ENCODE measurements at regions not wholly inside any gene's neighbourhood (a gene's known extent, or its start where the extent isn't known, plus 50 kb on each side); places are given as distances from the start of the nearest gene placed in this dataset.

DNA sequence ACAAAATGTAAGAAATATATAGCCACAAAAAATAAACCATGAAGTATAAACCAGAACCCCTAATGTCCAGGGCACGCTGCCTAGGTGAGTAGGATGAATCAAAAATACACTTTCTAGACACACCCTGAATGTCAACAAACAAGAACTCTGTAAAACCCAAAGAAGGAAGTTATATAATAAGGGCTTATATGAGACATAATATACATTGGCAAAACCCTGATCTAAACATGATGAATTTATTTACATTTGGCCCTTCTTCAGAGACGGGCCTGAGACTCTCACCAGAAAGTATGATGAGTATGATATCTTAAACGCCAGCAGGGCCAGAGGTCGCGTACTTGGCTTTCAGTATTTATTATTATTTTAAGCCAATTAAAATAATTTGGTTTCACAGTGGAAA, 125.1 kb upstream of the FST start:
- DNase-seq (no peak), ATAC-seq (ENCODE audit: low FRiP score in 2 of 2) (no peak)
- H3K27ac ChIP-seq = no peak overlapping the region
- peaks cover 0 to 4% (median 0%) of the 10 kb centered on the region in 4 donors for H3K4me1 ChIP-seq
- no peaks in the 10 kb centered on the region for H3K9me3 ChIP-seq
- TF ChIP-seq, protein P1, sequence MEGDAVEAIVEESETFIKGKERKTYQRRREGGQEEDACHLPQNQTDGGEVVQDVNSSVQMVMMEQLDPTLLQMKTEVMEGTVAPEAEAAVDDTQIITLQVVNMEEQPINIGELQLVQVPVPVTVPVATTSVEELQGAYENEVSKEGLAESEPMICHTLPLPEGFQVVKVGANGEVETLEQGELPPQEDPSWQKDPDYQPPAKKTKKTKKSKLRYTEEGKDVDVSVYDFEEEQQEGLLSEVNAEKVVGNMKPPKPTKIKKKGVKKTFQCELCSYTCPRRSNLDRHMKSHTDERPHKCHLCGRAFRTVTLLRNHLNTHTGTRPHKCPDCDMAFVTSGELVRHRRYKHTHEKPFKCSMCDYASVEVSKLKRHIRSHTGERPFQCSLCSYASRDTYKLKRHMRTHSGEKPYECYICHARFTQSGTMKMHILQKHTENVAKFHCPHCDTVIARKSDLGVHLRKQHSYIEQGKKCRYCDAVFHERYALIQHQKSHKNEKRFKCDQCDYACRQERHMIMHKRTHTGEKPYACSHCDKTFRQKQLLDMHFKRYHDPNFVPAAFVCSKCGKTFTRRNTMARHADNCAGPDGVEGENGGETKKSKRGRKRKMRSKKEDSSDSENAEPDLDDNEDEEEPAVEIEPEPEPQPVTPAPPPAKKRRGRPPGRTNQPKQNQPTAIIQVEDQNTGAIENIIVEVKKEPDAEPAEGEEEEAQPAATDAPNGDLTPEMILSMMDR (IDR thresholded peaks at IDR 0.05) = no peak
- TF ChIP-seq EP300 (IDR thresholded peaks at IDR 0.05) (no peak), POLR2AphosphoS5 (IDR thresholded peaks at IDR 0.05) (no peak)
- WGBS, 2 donors = 60 to 62% methylated on average over 5 of the region's 5 CpGs
- H3K4me3 ChIP-seq = no peak overlapping the region
- H3K36me3 ChIP-seq = no peaks in the 10 kb centered on the region
- no peaks in the 10 kb centered on the region for H3K27me3 ChIP-seq

DNA sequence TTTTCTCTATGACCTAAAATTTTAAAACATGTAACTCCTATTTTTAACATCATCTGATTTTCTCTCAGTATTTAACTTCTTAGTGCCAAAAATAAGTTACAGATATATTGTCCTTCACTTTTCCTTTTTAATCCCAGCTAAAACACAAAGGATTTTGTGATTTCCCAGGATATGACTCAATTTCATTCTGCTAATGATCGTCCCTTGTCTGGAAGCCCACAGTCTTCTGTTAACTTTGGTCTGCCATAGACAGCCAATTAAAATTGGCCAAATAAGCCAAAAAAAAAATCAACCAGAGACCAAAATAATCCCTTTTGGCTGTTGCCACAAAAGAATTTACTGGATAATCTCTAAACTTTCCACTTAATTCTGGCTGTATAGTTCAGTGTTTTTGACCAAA, 124.5 kb upstream of the FST start:
- WGBS, 2 donors = 60 to 85% methylated on average over 1 of the region's 1 CpG
- DNase-seq = no peak

DNA sequence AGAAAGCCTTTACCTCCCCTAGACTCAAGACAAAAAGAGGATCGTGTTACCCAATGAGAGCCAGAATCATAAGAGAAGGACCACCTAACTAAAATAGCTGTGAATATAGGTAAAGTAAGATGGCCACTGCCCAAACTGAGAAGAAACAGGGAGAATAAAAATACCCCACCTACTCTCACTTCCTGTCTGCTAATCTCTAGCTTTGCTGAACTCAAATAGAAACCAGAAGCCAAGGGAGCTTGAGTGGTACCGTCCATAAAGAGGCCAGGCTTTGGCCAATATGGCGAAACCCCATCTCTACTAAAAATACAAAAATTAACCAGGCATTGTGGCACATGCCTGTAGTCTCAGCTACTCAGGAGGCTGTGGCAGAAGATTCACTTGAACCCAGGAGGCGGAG, 123.0 kb upstream of the FST start:
- ATAC-seq (ENCODE audit: low FRiP score in 2 of 2) = no peak
- Histone ChIP-seq H3K4me3 (no peak overlapping the region), H3K27ac (no peak overlapping the region), H3K9me3 (no peaks in the 10 kb centered on the region), H3K27me3 (no peaks in the 10 kb centered on the region), H3K4me1 (peaks cover 0 to 4% (median 0%) of the 10 kb centered on the region in 4 donors), H3K36me3 (no peaks in the 10 kb centered on the region)
- 93 to 95% methylated on average over 4 of the region's 4 CpGs for WGBS, 2 donors
- TF ChIP-seq EP300 (IDR thresholded peaks at IDR 0.05) (no peak), POLR2A (IDR thresholded peaks at IDR 0.05) (no peak), POLR2AphosphoS5 (IDR thresholded peaks at IDR 0.05) (no peak)
- TF ChIP-seq, protein P1 (IDR thresholded peaks at IDR 0.05) = no peak
- no peak for DNase-seq

More for the DNA sequence above, 124.5 kb upstream of the FST start:
- TF ChIP-seq, protein P1 (IDR thresholded peaks at IDR 0.05) = no peak
- TF ChIP-seq POLR2AphosphoS5 (IDR thresholded peaks at IDR 0.05) (no peak), POLR2A (IDR thresholded peaks at IDR 0.05) (no peak), EP300 (IDR thresholded peaks at IDR 0.05) (no peak)
- Histone ChIP-seq H3K9me3 (no peaks in the 10 kb centered on the region), H3K27ac (no peak overlapping the region), H3K36me3 (no peaks in the 10 kb centered on the region), H3K27me3 (no peaks in the 10 kb centered on the region), H3K4me3 (no peak overlapping the region), H3K4me1 (no peaks in the 10 kb centered on the region)
- ATAC-seq (ENCODE audit: low FRiP score in 2 of 2) = no peak

DNA sequence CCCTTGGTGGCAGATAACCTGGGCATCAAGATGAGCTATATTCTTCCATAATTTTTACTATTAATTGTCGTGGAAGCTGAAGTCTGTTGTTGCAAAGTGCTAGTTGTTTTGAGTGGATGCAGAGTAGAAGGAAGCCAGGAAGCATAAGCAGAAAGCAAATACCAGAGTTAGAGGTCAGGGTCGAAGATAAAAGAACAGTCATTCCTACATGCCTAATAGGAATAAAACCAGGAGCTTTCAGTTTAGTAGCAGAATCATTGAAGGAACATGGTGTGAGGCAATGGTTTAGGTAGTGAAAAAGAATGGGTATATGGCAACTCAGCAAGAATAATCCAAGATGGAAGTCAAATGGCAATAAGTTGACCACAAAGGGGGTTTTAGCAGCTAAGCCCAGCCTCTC, 121.6 kb upstream of the FST start:
- TF ChIP-seq POLR2A (IDR thresholded peaks at IDR 0.05) = no peak
- TF ChIP-seq EP300 (IDR thresholded peaks at IDR 0.05) = no peak
- no peak for TF ChIP-seq POLR2AphosphoS5 (IDR thresholded peaks at IDR 0.05)
- TF ChIP-seq, protein P1 (IDR thresholded peaks at IDR 0.05) = no peak
- Histone ChIP-seq H3K27ac (no peak overlapping the region), H3K27me3 (no peaks in the 10 kb centered on the region), H3K36me3 (no peaks in the 10 kb centered on the region), H3K4me1 (peaks cover 0 to 4% (median 0%) of the 10 kb centered on the region in 4 donors), H3K9me3 (no peaks in the 10 kb centered on the region), H3K4me3 (no peak overlapping the region)
- DNase-seq (no peak), ATAC-seq (ENCODE audit: low FRiP score in 2 of 2) (no peak)
- 77% methylated on average over 2 of the region's 2 CpGs for WGBS, 2 donors

DNA sequence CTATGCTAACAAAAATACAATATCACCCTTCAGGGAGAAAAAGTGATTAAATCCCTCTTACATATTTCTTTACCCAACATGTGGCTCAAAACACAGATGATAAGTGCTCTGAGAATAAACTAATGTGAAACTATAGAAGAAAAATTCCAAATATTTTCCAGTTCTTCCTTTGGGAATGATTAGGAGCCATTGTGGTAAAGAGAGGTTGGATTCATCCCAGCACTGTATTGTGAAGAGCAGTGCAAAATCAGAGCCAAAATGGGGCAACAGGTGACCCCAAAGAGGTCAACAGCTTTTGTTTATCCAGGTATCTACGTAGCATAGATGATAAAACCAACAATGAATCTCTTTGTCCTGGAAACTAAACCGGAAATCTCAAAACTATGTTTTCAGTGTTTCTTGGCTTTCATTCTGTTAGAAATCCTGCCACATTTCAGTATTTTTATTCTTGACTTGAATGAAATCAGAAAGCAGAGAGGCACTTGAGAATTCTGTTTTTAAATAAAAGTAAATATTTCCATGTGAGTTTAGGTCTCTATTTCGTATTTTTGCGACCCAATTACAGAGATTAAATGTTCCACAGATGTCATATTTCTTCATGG, 120.4 kb upstream of the FST start:
- no peaks in the 10 kb centered on the region for H3K27me3 ChIP-seq
- H3K9me3 ChIP-seq = no peaks in the 10 kb centered on the region
- DNase-seq = no peak
- WGBS, 2 donors = 54 to 66% methylated on average over 4 of the region's 4 CpGs
- no peaks in the 10 kb centered on the region for H3K36me3 ChIP-seq
- H3K4me1 ChIP-seq = peaks cover 0 to 4% (median 0%) of the 10 kb centered on the region in 4 donors
- TF ChIP-seq, protein P1 (IDR thresholded peaks at IDR 0.05) = no peak
- TF ChIP-seq POLR2AphosphoS5 (IDR thresholded peaks at IDR 0.05) (no peak), POLR2A (IDR thresholded peaks at IDR 0.05) (no peak), EP300 (IDR thresholded peaks at IDR 0.05) (no peak)
- peak in 1 of 2 donors; percentile 16 for ATAC-seq (ENCODE audit: low FRiP score in 2 of 2)
- H3K4me3 ChIP-seq = no peak overlapping the region
- no peak overlapping the region for H3K27ac ChIP-seq
